MCF 10A (cell line): ENCODE measurements at regions not wholly inside any gene's neighbourhood (a gene's known extent, or its start where the extent isn't known, plus 50 kb on each side); places are given as distances from the start of the nearest gene placed in this dataset.

Source experiments
- BruUV-seq: library from RNA; stranded (reverse); fragments of 400-500 nt; replicated peaks from 2 replicates; lab custom pipeline; 2021; lab: Mats Ljungman, UMichigan
- CTCF ChIA-PET: fragments of 300-600 bp; sonication (Branson Sonifier 250); formaldehyde crosslinking; extraction: SDS; loops from one replicate; lab custom pipeline; 2021; ENCODE audit warnings: antibody characterized with exemption, inconsistent platforms; lab: Yijun Ruan, JAX
- POLR2A ChIA-PET: fragments of 300-600, 350-650 bp; sonication (Branson Sonifier 250); formaldehyde crosslinking; extraction: SDS; loops from one replicate; lab custom pipeline; 2020; ENCODE audit warnings: antibody characterized with exemption, inconsistent platforms; lab: Yijun Ruan, JAX
- DNase-seq: peaks from one replicate; pipeline ENCODE4 v3.0.0-alpha.2; 2018; ENCODE audit not compliant: unreplicated experiment
- H3K27ac Mint-ChIP-seq: one replicate; pipeline ENCODE4 v1.8.0; 2022; ENCODE audit warnings: mild to moderate bottlenecking, low read depth, mixed read lengths; ENCODE audit not compliant: unreplicated experiment
- H3K27me3 Mint-ChIP-seq: one replicate; pipeline ENCODE4 v1.8.0; 2022; ENCODE audit warnings: mixed read lengths; ENCODE audit not compliant: insufficient read depth, unreplicated experiment
- H3K36me3 Mint-ChIP-seq: one replicate; pipeline ENCODE4 v1.8.0; 2022; ENCODE audit warnings: mild to moderate bottlenecking, moderate library complexity, mixed read lengths; ENCODE audit not compliant: insufficient read depth, unreplicated experiment
- H3K4me1 Mint-ChIP-seq: one replicate; pipeline ENCODE4 v1.8.0; 2022; ENCODE audit warnings: mixed read lengths; ENCODE audit not compliant: insufficient read depth, unreplicated experiment
- H3K4me3 Mint-ChIP-seq: one replicate; pipeline ENCODE4 v1.8.0; 2022; ENCODE audit warnings: mild to moderate bottlenecking, moderate library complexity, mixed read lengths; ENCODE audit not compliant: unreplicated experiment
- H3K9me3 Mint-ChIP-seq: one replicate; pipeline ENCODE4 v1.8.0; 2022; ENCODE audit warnings: mixed read lengths; ENCODE audit not compliant: unreplicated experiment
- CTCF ChIP-seq: fragments of 200-600 bp; IDR thresholded peaks from one replicate; pipeline ENCODE4 v1.8.0; 2022; ENCODE audit warnings: antibody characterized with exemption, mild to moderate bottlenecking; ENCODE audit not compliant: unreplicated experiment
- intact Hi-C: fragments of 100-400 bp; cut with micrococcal nuclease; formaldehyde crosslinking; loops from 2 replicates; pipeline ENCODE4 v1.14.1; 2022

GRCh38 chr12:23399402-23399933 is 550.0 kb downstream of the SOX5 start:
- ChIA-PET POLR2A (no interaction called here), CTCF (no interaction called here)
- no peak for TF ChIP-seq CTCF
- H3K4me1 Mint-ChIP-seq, result no peaks in the 10 kb centered on the region
- H3K4me3 Mint-ChIP-seq, result no peak overlapping the region
- BruUV-seq, result no TSS peak
- no peak overlapping the region for H3K27ac Mint-ChIP-seq
- H3K9me3 Mint-ChIP-seq, result no peaks in the 10 kb centered on the region
- no peaks in the 10 kb centered on the region for H3K36me3 Mint-ChIP-seq
- no peaks in the 10 kb centered on the region for H3K27me3 Mint-ChIP-seq
- no peak for DNase-seq
- intact Hi-C loops, result no loop called here

DNA sequence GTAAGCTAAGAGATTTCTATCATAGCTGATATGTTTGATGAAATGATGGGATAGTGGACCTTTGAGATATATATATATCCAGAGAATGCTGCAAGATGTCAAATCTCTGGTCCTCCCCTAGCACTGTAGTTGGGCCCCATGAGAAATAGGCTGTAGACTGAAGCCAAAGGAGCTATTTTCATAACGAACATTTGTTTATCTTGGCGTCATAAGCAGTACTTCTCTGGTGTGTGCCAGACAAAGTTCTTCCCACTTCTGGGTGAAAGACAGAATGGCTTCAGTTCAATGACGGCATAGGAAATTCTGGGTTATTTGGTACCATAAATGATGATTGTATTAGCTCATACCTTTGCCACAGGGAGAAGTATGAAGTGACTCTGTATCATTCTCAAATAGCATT is 534.3 kb downstream of the SOX5 start:
- Mint-ChIP-seq H3K36me3 (no peaks in the 10 kb centered on the region), H3K27me3 (no peaks in the 10 kb centered on the region), H3K4me3 (no peak overlapping the region), H3K9me3 (no peaks in the 10 kb centered on the region), H3K4me1 (no peaks in the 10 kb centered on the region), H3K27ac (no peak overlapping the region)
- POLR2A ChIA-PET, result no interaction called here
- CTCF ChIA-PET, result interaction anchor here (0.7 kb wide), 1 partner anchor 8 kb away, joined by 3 read pairs; no protein-coding TSS in a partner anchor
- no TSS peak for BruUV-seq
- intact Hi-C loops, result no loop called here
- no peak for TF ChIP-seq CTCF
- DNase-seq, result no peak

DNA sequence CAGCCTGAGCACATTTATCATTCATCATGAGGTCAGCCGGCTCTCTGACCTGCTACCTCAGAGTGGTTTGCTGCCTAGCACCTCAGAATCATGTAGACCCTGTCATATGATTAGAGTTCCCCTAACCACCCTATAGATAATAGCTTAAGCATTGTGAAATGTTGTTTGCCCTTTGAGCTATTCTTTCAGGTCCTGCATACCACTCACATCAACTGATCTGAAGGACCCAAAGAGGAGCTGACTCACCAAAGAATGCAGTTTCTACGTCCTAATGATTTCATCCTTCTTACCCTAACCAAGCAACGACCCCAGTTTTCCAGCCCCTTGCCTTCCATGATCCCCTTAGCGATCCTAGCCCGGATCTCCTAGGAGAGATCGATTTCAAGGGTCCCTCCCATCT is 527.9 kb downstream of the SOX5 start:
- CTCF ChIA-PET, result no interaction called here
- Mint-ChIP-seq H3K4me1 (no peaks in the 10 kb centered on the region), H3K27me3 (no peaks in the 10 kb centered on the region), H3K27ac (no peak overlapping the region), H3K9me3 (peaks cover 7% of the 10 kb centered on the region), H3K36me3 (no peaks in the 10 kb centered on the region), H3K4me3 (no peak overlapping the region)
- intact Hi-C loops, result no loop called here
- BruUV-seq, result no TSS peak
- no peak for DNase-seq
- TF ChIP-seq CTCF, result no peak
- POLR2A ChIA-PET, result no interaction called here

GRCh38 chr12:23423097-23423687 is 526.3 kb downstream of the SOX5 start:
- CTCF ChIA-PET, result interaction anchor here (1.0 kb wide), 1 partner anchor 8 kb away, joined by 3 read pairs; no protein-coding TSS in a partner anchor
- intact Hi-C loops, result no loop called here
- H3K4me1 Mint-ChIP-seq, result no peaks in the 10 kb centered on the region
- H3K27ac Mint-ChIP-seq, result no peak overlapping the region
- BruUV-seq, result no TSS peak
- H3K36me3 Mint-ChIP-seq, result no peaks in the 10 kb centered on the region
- TF ChIP-seq CTCF, result no peak
- no peak for DNase-seq
- no peaks in the 10 kb centered on the region for H3K27me3 Mint-ChIP-seq
- POLR2A ChIA-PET, result no interaction called here
- no peak overlapping the region for H3K4me3 Mint-ChIP-seq
- peaks cover 7% of the 10 kb centered on the region for H3K9me3 Mint-ChIP-seq
